Small intestine (tissue), 7 donors: ENCODE measurements at regions not wholly inside any gene's neighbourhood (a gene's known extent, or its start where the extent isn't known, plus 50 kb on each side); places are given as distances from the start of the nearest gene placed in this dataset.

Source experiments
- DNase-seq, 2 donors: peaks; one replicate each; pipeline versions ENCODE4 v3.0.0 to v3.0.0-alpha.2; 2013
- FAIRE-seq: peaks from 2 replicates; lab custom pipeline; 2012; peaks lifted over from hg19 to GRCh38; lab: Jason Lieb, UNC
- H3K27ac ChIP-seq, 3 donors: one replicate each; pipeline ENCODE4 v1.5.1; 2013; ENCODE audit warnings: low read length in 2 of 3, mild to moderate bottlenecking in 2 of 3, control low read depth in 1 of 3, inconsistent platforms in 1 of 3, low read depth in 1 of 3, moderate library complexity in 1 of 3
- H3K27me3 ChIP-seq, 3 donors: one replicate each; pipeline ENCODE4 v1.6.1; 2013; ENCODE audit warnings: low read length in 3 of 3, inconsistent platforms in 1 of 3; ENCODE audit not compliant: control insufficient read depth in 3 of 3, insufficient read depth in 3 of 3
- H3K36me3 ChIP-seq, 3 donors: one replicate each; pipeline ENCODE4 v1.6.1; 2013; ENCODE audit warnings: low read length in 3 of 3, inconsistent platforms in 1 of 3, low read depth in 1 of 3, mild to moderate bottlenecking in 1 of 3, moderate library complexity in 1 of 3; ENCODE audit not compliant: control insufficient read depth in 3 of 3, insufficient read depth in 2 of 3
- H3K4me1 ChIP-seq, 3 donors: one replicate each; pipeline ENCODE4 v1.6.1; 2013; ENCODE audit warnings: low read length in 2 of 3, inconsistent platforms in 1 of 3, low read depth in 1 of 3, mild to moderate bottlenecking in 1 of 3, moderate library complexity in 1 of 3; ENCODE audit not compliant: control insufficient read depth in 3 of 3, insufficient read depth in 2 of 3
- H3K4me3 ChIP-seq, 3 donors: one replicate each; pipeline ENCODE4 v1.5.1; 2013; ENCODE audit warnings: low read length in 3 of 3, control low read depth in 1 of 3, inconsistent platforms in 1 of 3, low read depth in 1 of 3, mild to moderate bottlenecking in 1 of 3, moderate library complexity in 1 of 3
- H3K9me3 ChIP-seq, 2 donors: one replicate each; pipeline ENCODE4 v1.6.1; 2013; ENCODE audit warnings: low read depth in 1 of 2, low read length in 1 of 2; ENCODE audit not compliant: control insufficient read depth in 2 of 2, insufficient read depth in 1 of 2
- WGBS, 3 donors: extraction: QIAGEN DNeasy Blood & Tissue Kit; methylation state at CpG; one replicate each; pipeline ENCODE4 v1.1.7; 2013; 5-methylcytosine and 5-hydroxymethylcytosine counted together
- donor health status: healthy with polysubstance abuse.
- donor health status: control.
- donor health status: control.
- donor health status: Bipolar disorder and iron deficiency.
- donor health status: healthy.

- DNase-seq (peak in 1 of 2 donors; percentile 17), FAIRE-seq (no peak)
- no peak overlapping the region for H3K27ac ChIP-seq
- H3K9me3 ChIP-seq = no peaks in the 10 kb centered on the region
- 18 to 76% (median 38%) methylated on average over 6 of the region's 6 CpGs for WGBS, 3 donors
- no peaks in the 10 kb centered on the region for H3K4me1 ChIP-seq
- H3K27me3 ChIP-seq = no peaks in the 10 kb centered on the region
- H3K36me3 ChIP-seq = no peaks in the 10 kb centered on the region
- H3K4me3 ChIP-seq = no peak overlapping the region
Observed at GRCh38 chr4:54509057-54509456, 148.7 kb upstream of the KIT start.

GRCh38 chr4:54513204-54513603 is 144.6 kb upstream of the KIT start:
- Histone ChIP-seq H3K27me3 (no peaks in the 10 kb centered on the region), H3K4me3 (no peak overlapping the region), H3K36me3 (no peaks in the 10 kb centered on the region), H3K4me1 (no peaks in the 10 kb centered on the region), H3K9me3 (no peaks in the 10 kb centered on the region), H3K27ac (no peak overlapping the region)
- 64 to 82% (median 79%) methylated on average over 6 of the region's 6 CpGs for WGBS, 3 donors
- DNase-seq (no peak), FAIRE-seq (no peak)

- no peak for FAIRE-seq
- Histone ChIP-seq H3K4me3 (no peak overlapping the region), H3K4me1 (no peaks in the 10 kb centered on the region), H3K27me3 (no peaks in the 10 kb centered on the region), H3K27ac (no peak overlapping the region), H3K36me3 (no peaks in the 10 kb centered on the region), H3K9me3 (no peaks in the 10 kb centered on the region)
- DNase-seq = no peak
Observed at GRCh38 chr4:54513741-54514140, 144.0 kb upstream of the KIT start.

- no peak overlapping the region for H3K27ac ChIP-seq
- WGBS, 3 donors = 51 to 52% (median 52%) methylated on average over 4 of the region's 4 CpGs
- no peaks in the 10 kb centered on the region for H3K9me3 ChIP-seq
- no peaks in the 10 kb centered on the region for H3K36me3 ChIP-seq
- no peaks in the 10 kb centered on the region for H3K4me1 ChIP-seq
- no peak overlapping the region for H3K4me3 ChIP-seq
- no peaks in the 10 kb centered on the region for H3K27me3 ChIP-seq
- FAIRE-seq (no peak), DNase-seq (no peak)
Observed at GRCh38 chr4:54516556-54517215, 141.1 kb upstream of the KIT start.

DNA sequence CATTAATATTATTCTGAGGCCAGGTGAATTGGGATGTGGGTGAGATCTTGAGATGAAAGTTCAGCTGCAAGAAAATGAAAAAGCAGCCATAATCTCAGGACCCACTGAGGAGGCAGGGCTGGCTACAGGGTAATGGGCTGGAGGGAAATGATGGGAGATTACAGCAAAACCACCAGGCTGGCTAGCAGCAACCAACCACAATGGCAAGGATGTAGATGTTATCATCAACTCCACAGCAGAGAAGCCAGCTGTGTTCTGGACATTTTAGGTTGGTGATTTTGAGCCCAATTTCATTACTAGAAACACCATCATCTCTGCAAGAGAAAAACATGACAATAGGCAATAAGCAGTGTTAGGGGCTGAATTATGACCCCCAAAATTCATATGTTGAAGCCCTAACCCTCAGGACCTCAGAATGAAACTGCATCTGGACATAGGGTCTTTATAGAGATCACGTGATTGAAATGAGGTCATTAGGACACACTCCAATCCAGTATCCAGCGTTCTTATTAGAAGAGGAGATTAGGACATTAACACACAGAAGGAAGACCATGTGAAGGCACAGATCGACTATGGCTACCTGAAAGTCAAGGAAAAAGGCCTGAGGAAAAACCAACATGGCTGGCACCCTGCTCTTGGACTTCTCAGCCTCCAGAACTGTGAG is 139.8 kb upstream of the KIT start:
- DNase-seq = no peak
- Histone ChIP-seq H3K36me3 (no peaks in the 10 kb centered on the region), H3K9me3 (peaks cover 0 to 3% of the 10 kb centered on the region in 2 donors), H3K27me3 (no peaks in the 10 kb centered on the region), H3K27ac (no peak overlapping the region), H3K4me3 (no peak overlapping the region), H3K4me1 (no peaks in the 10 kb centered on the region)
- no peak for FAIRE-seq
- WGBS, 3 donors = 85 to 88% (median 86%) methylated on average over 3 of the region's 3 CpGs

DNA sequence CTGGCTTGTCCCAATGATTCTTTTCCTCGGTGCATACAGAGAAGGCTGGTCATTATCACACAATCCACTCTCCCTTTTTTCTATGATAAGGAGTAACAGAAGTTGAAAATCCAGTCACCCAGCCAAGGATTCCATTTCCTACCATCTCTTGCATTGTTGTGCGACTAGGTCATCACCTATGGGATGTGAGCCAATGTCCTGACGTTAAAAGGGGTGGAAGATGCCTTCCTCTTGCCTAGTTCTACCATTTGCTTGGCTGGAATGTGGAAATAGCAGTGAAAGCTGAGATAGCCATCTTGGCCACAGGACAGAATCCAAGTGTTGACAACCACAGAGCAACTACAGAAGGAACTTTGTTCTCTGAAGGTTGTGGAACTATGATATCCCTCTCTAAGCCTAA is 132.2 kb upstream of the KIT start:
- DNase-seq (no peak), FAIRE-seq (no peak)
- peaks cover 0 to 9% (median 0%) of the 10 kb centered on the region in 3 donors for H3K27me3 ChIP-seq
- H3K4me3 ChIP-seq = no peak overlapping the region
- H3K4me1 ChIP-seq = no peaks in the 10 kb centered on the region
- no peaks in the 10 kb centered on the region for H3K36me3 ChIP-seq
- 50 to 59% (median 52%) methylated on average over 3 of the region's 3 CpGs for WGBS, 3 donors
- H3K9me3 ChIP-seq = peaks cover 0 to 3% of the 10 kb centered on the region in 2 donors
- no peak overlapping the region for H3K27ac ChIP-seq

DNA sequence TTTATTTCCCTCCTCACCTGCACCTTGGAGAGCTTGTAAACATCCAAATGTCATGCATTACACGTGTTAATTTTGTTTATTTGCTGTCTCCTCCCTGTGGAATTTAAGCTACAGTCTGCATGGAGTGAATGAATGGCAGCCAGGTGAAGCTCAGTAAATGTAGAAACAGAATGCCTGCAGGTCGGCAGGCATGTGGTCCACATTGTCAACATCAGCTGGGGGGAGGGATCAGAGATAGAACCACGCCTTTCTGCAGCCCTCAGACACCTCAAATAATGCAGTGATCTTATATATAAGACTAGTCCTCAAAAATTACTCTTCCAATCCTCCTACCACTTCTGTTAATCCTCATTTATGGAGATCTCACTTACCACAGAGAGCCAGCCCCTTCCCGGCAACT is 131.2 kb upstream of the KIT start:
- H3K9me3 ChIP-seq = peaks cover 0 to 3% of the 10 kb centered on the region in 2 donors
- H3K36me3 ChIP-seq = no peaks in the 10 kb centered on the region
- 41 to 59% (median 47%) methylated on average over 4 of the region's 4 CpGs for WGBS, 3 donors
- DNase-seq = no peak
- no peak overlapping the region for H3K4me3 ChIP-seq
- FAIRE-seq = no peak
- H3K4me1 ChIP-seq = no peaks in the 10 kb centered on the region
- no peak overlapping the region for H3K27ac ChIP-seq
- H3K27me3 ChIP-seq = peaks cover 0 to 9% (median 0%) of the 10 kb centered on the region in 3 donors

GRCh38 chr4:54527532-54527931 is 130.2 kb upstream of the KIT start:
- H3K9me3 ChIP-seq = no peaks in the 10 kb centered on the region
- FAIRE-seq = no peak
- H3K27ac ChIP-seq = no peak overlapping the region
- no peak overlapping the region for H3K4me3 ChIP-seq
- no peak for DNase-seq
- H3K36me3 ChIP-seq = no peaks in the 10 kb centered on the region
- H3K27me3 ChIP-seq = peaks cover 0 to 9% (median 0%) of the 10 kb centered on the region in 3 donors
- 59 to 75% (median 64%) methylated on average over 6 of the region's 6 CpGs for WGBS, 3 donors
- H3K4me1 ChIP-seq = no peaks in the 10 kb centered on the region
